ENCODE measurements at regions not wholly inside any gene's neighbourhood (a gene's known extent, or its start where the extent isn't known, plus 50 kb on each side); places are given as distances from the start of the nearest gene placed in this dataset.
"Not testable (repeated sequence)": the region's sequence is repeated elsewhere in the genome, so short reads cannot be mapped to it uniquely, and the experiment has no call there.

GRCh38 chr2:182477774-182478173 is 50.9 kb upstream of the PDE1A start:
- DNase-seq = no peak

GRCh38 chr2:182481676-182482075 is 54.8 kb upstream of the PDE1A start:
- DNase-seq = no peak

- no peak for DNase-seq
Measured at GRCh38 chr2:182482511-182482910, 55.7 kb upstream of the PDE1A start.

- DNase-seq = no peak
Measured at GRCh38 chr2:182496596-182496995, 69.8 kb upstream of the PDE1A start.

DNA sequence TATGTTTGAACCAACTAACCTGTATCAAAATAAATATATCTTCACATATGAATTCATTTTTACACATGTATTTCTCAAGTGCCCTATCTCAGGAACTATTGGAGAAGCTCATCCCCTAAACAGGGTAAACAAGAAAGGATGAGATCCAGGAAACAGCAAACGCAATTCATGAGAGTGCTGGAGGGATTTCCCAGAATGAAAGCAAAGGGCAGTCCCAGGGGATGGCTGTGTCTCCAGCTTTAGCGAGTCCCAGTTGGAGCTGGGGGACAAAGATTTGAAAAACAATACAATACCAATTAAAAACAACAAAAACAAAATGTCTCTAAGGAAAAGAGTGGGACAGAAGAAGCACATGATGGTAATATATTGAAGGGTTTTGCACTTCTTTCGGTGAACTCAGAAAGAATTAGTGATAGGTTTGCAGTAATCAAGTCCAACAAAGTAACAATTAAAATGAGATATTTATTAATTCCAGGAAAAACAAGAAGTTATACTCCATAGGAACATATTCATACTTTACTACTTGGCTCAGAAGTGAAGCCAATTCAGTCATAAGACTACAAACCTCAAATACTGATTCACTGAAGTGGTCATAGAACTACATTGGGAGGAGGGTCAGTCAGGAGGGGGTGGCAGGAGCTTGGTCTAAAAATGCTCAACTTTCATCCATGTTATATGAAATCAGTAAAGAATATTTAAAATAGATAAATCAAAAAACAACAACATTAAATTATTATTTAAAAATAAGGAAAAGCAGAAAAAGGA is 73.1 kb upstream of the PDE1A start:
- DNase-seq = no peak

DNA sequence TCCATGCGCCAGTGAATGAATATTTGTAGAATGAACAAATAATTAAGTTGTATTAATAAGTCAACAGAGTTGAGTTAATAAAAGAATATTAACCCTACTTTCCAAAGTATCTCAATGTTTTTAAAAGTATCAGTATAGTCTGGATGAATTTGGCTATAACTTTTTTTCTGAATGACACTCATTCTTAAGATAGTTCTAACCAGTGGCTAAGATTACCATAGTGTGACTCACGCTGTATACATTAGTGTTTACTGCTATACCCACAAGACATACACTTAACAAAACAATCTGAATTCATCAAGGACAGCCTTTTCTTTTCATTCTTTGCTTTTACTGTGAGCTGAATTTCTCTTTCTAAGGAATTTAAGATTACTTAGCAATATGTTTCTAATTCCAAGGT is 77.0 kb upstream of the PDE1A start:
- no peak for DNase-seq

GRCh38 chr2:182504903-182505302 is 78.1 kb upstream of the PDE1A start:
- no peak for DNase-seq

- no peak for DNase-seq
Measured at GRCh38 chr2:182506606-182507005, 79.8 kb upstream of the PDE1A start.

DNA sequence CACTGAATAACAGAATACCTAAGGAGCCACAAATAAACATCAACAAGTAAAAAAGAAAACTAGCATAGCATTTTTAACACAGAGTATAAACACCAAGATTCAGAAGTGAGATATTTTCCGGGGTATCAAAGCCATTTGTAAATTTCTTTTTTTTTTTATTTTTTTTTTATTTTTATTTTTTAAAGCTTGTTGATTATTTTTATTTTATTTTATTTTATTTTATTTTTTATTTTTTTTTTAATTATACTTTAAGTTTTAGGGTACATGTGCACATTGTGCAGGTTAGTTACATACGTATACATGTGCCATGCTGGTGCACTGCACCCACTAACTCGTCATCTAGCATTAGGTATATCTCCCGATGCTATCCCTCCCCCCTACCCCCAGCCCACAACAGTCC is 81.7 kb upstream of the PDE1A start:
- not testable (repeated sequence) for DNase-seq

- no peak for DNase-seq
Measured at GRCh38 chr2:182509216-182509615, 82.4 kb upstream of the PDE1A start.

DNA sequence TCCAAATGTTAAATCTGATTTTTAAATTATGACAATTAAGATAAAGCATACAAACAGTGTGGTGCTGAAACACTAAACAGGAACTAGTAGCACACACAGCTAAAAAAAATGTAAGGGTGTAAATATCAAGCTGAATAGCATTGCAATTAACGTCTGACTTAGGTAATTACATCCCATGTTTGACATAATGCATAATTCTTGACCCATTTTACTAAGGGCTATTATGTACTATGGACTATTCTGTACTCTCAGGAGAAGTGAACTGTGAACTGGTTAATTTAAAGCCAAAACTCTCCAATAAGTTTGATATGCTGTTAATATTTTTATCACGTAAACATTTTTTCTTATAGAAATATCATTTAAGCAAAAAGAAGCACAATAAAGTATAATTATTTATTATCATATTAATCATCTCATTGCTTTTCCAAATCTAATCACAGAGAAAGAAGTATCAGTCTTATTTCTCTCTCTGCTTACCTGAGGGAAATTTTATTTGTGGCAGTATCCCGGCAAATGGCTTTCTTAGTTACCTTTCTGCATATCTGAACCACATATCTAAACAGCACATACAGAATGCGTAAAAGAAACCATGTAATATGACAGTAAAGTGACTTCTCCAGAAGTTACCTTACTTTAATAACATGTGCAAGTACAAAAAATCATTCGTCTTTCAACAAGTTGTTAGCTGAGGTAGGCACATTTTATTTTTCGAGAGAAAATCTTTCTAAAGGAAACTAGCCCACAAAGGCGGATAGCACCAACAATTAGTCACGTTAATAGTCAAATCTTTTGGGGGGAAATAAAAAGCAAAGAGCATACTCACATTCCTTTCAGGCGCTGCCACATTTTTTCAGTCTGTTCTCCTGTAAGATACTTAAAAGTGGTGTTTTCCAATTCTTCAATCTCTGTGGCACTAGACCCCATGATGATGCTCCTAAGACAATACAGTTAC is 94.9 kb upstream of the PDE1A start:
- no peak for DNase-seq

- peak; percentile 92 for DNase-seq
Measured at GRCh38 chr2:182522405-182522896, 95.6 kb upstream of the PDE1A start.

- DNase-seq = peak; percentile 32
Measured at GRCh38 chr2:182522972-182523473, 96.2 kb upstream of the PDE1A start.

GRCh38 chr2:182530636-182531035 is 103.8 kb upstream of the PDE1A start:
- DNase-seq = no peak

DNA sequence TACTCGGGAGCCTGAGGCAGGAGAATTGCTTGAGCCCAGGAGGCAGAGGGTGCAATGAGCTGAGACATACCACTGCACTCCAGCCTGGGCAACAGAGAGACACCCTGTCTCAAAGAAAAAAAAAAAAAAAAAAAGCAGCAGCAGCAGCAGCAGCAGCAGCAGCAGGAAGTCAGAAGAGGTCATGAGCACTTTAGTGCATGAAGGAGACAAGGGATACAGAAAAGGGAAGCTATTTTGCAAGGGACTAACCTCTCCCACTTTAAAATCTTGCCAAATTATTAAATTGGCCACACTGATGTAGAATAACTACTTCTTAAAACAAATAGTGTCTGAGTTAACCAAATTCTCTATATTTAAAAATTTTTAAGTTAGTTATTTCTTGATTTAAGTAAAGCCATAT is 113.4 kb upstream of the PDE1A start:
- no peak for DNase-seq

DNA sequence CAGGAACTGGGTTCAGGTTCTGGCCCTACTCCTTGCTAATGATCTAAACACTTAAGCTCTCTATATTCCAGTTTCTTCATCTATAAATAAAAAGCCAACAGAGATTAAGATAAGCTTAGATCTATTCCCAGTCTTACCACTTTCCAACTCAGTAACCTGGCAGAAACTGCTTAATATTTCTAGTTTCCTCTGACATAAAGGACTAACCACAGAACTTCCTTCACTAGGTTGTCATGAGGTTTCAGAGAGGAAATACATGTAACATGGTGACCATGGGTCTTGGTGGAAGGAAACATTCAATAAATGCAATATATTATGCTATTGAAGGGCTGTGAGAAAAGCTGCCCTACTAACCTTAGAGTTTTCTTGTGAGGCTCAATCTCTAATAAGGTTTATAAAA is 114.4 kb upstream of the PDE1A start:
- DNase-seq = no peak

DNA sequence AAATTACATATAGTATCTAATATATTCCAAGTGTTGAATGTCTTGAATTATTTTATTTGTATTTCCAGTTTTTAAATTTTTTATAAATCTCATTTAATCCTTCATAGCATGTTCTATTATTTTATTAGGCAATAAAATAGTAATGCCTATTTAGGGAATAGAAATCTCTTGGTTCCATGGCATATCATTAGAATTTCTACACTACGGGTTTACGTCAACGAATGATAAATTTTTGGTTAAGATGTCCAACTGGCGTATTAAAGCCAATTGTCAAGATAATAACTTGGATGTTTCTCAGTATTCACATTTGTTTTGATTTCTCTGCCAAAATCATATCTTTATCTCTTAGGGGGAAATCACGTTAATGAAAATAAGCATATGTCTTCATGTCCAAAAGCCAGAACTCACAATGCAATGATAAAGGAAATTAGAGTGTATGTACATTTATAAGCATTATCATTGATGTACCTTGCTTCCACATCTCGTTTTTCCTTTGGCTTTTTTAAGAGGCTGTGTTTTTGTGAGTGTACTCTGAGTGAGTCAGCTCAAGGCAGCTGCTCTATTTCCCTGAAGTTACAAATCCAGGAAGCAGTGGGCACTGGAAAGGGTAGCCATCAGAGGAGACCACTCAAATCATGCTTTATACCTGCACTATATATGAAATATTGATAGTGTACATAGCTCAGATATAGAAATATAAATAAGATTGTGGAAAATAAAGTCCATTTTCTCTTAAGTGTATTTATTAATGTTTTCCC is 115.8 kb upstream of the PDE1A start:
- DNase-seq = no peak

- no peak for DNase-seq
Measured at GRCh38 chr2:182543741-182544525, 117.1 kb upstream of the PDE1A start.

GRCh38 chr2:182545420-182546167 is 118.8 kb upstream of the PDE1A start:
- no peak for DNase-seq

DNA sequence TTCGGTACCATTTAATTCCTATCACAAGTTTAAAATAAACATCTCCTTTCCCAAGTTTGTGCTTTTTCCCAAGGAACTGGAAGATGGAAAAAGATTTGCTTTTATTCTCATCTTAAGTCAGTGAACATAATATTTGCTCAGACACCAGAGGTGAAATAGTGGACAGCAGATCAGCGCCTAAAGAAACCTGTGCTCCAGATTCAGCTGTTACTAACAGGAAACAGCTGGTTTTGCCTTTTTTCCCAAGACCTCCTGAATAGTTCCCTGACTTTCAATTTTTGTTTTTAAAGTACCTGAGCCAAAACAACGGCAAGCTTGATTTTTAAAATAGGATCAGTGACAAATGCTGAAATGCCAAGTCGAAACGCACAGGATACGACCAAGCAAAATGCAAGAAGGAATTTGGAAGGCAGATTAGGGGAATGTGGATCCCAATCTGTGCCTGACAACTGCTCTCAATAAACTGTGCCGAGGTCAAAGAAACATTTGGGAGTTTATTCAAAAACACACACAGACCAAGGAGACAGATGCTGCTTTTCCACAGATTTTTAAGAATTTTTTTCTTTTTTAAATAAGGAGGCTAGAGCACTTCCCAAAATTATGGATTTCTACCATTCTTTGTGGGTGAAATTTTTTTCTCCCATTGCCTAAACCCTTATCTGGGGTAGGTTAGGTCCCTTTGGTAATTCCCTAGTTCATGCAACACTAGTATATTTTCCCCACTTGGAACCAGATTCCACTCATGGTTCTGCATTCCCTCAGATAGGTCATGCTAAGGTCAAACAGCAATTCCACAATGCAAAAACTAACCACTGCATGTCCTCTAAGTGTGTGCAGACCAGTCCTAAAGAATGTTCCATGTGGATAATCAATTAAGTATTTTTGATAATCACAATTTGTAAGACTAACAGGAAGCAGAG is 121.5 kb upstream of the PDE1A start:
- DNase-seq = no peak
